Subcutaneous abdominal adipose tissue (tissue), 5 donors: ENCODE measurements at regions not wholly inside any gene's neighbourhood (a gene's known extent, or its start where the extent isn't known, plus 50 kb on each side); places are given as distances from the start of the nearest gene placed in this dataset.

Experiments
- H3K27ac ChIP-seq: one replicate; pipeline ENCODE4 v1.7.0; 2013; ENCODE audit warnings: low read depth, mild to moderate bottlenecking, inconsistent platforms, low read length, moderate library complexity
- H3K27me3 ChIP-seq, 5 donors: one replicate each; pipeline ENCODE4 v1.7.0; 2013; ENCODE audit warnings: low read length in 5 of 5, inconsistent platforms in 1 of 5; ENCODE audit not compliant: control insufficient read depth in 5 of 5, insufficient read depth in 4 of 5
- H3K36me3 ChIP-seq, 5 donors: one replicate each; pipeline ENCODE4 v1.7.0; 2013; ENCODE audit warnings: low read length in 5 of 5; ENCODE audit not compliant: control insufficient read depth in 5 of 5, insufficient read depth in 5 of 5
- H3K4me1 ChIP-seq, 5 donors: one replicate each; pipeline ENCODE4 v1.7.0; 2013; ENCODE audit warnings: low read length in 5 of 5, mild to moderate bottlenecking in 3 of 5, moderate library complexity in 1 of 5; ENCODE audit not compliant: control insufficient read depth in 5 of 5, insufficient read depth in 5 of 5
- H3K4me3 ChIP-seq, 5 donors: one replicate each; pipeline ENCODE4 v1.7.0; 2013; ENCODE audit warnings: low read length in 5 of 5, low read depth in 1 of 5
- H3K9ac ChIP-seq, 5 donors: one replicate each; pipeline ENCODE4 v1.7.0; 2013; ENCODE audit warnings: low read length in 5 of 5, mild to moderate bottlenecking in 4 of 5, moderate library complexity in 3 of 5
- H3K9me3 ChIP-seq, 5 donors: one replicate each; pipeline ENCODE4 v1.7.0; 2013; ENCODE audit warnings: low read length in 5 of 5; ENCODE audit not compliant: control insufficient read depth in 5 of 5
- donor health status: healthy.
- donor health status: healthy.
- donor health status: healthy.
- donor health status: healthy.
- donor health status: healthy.

DNA sequence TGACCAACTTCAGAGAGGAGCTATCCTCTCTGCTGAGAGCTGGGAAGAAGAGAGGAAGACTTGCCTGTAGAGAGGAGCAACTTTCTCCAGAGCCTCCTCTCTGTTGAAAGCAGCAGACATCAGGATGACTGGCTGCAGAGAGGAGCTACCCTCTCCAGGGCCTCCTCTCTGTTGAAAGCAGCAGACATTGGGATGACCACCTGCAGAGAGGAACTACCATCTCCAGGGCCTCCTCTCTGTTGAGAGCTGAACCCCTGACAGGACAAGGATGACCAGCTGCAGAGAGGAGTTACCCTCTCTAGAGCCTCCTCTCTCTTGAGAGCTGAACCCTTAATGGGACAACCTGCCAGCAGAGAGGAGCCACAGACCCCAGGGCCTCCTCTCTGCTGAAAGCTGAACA, 83.0 kb upstream of the GJB5 start:
- H3K9me3 ChIP-seq, result peaks cover 0 to 2% (median 0%) of the 10 kb centered on the region in 5 donors
- no peak overlapping the region for H3K9ac ChIP-seq
- no peaks in the 10 kb centered on the region for H3K4me1 ChIP-seq
- H3K27me3 ChIP-seq, result peaks cover 0 to 5% (median 0%) of the 10 kb centered on the region in 5 donors
- H3K36me3 ChIP-seq, result no peaks in the 10 kb centered on the region
- no peak overlapping the region for H3K4me3 ChIP-seq
- no peak overlapping the region for H3K27ac ChIP-seq

- Histone ChIP-seq H3K9me3 (no peaks in the 10 kb centered on the region), H3K36me3 (no peaks in the 10 kb centered on the region), H3K9ac (no peak overlapping the region), H3K4me3 (no peak overlapping the region), H3K27ac (no peak overlapping the region), H3K4me1 (no peaks in the 10 kb centered on the region), H3K27me3 (peaks cover 0 to 8% (median 3%) of the 10 kb centered on the region in 5 donors)
These were observed 73.1 kb upstream of the GJB5 start for GRCh38 chr1:34681480-34682451.

DNA sequence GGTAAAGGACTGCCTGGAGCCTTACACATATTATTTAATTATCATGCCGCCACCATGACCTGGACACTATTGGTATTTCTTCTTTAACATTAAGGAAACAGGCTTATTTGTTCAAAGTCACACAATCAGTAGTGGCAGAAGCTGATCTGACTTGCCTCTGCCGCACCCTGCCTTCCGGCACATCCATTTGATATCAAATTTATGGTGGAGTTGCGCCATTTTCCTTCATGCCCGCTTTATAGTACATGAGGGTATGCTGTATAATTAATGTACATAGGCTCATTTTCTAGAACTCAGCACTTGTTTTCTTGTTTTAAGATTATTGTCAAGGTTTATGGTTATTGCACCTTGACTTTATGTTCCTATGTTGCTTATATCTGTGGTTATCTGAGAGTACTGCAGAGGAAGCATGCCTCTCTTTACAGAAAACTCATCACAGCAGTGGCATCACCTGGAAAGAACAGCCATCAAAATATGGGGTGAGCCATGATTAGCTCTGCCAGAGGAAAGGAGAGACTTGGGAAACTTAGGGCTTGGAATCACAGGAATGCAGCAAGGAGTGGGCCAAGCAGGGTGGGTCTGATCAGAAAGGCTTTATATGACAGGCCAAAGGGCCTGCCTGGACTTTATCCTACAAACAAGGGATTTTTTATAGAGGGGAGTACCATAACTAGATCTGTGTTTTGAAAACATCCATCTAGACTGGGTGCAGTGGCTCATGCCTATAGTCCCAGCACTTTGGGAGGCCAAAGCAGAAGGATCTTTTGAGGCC, 72.2 kb upstream of the GJB5 start:
- H3K4me3 ChIP-seq, result no peak overlapping the region
- H3K27ac ChIP-seq, result no peak overlapping the region
- peaks cover 0 to 8% (median 3%) of the 10 kb centered on the region in 5 donors for H3K27me3 ChIP-seq
- H3K36me3 ChIP-seq, result no peaks in the 10 kb centered on the region
- H3K9me3 ChIP-seq, result peaks cover 0 to 8% (median 0%) of the 10 kb centered on the region in 5 donors
- H3K4me1 ChIP-seq, result no peaks in the 10 kb centered on the region
- H3K9ac ChIP-seq, result no peak overlapping the region

- Histone ChIP-seq H3K27ac (no peak overlapping the region), H3K36me3 (no peaks in the 10 kb centered on the region), H3K9me3 (peaks cover 0 to 8% (median 0%) of the 10 kb centered on the region in 5 donors), H3K27me3 (peaks cover 2 to 13% (median 8%) of the 10 kb centered on the region in 5 donors), H3K4me3 (no peak overlapping the region), H3K4me1 (no peaks in the 10 kb centered on the region), H3K9ac (no peak overlapping the region)
These were observed 71.2 kb upstream of the GJB5 start for GRCh38 chr1:34683616-34684015.

GRCh38 chr1:34684266-34684665, 70.6 kb upstream of the GJB5 start:
- Histone ChIP-seq H3K4me1 (no peaks in the 10 kb centered on the region), H3K9me3 (peaks cover 0 to 8% (median 0%) of the 10 kb centered on the region in 5 donors), H3K27ac (no peak overlapping the region), H3K9ac (no peak overlapping the region), H3K4me3 (no peak overlapping the region), H3K27me3 (peaks cover 6 to 14% (median 9%) of the 10 kb centered on the region in 5 donors), H3K36me3 (no peaks in the 10 kb centered on the region)

- Histone ChIP-seq H3K9ac (no peak overlapping the region), H3K27me3 (peaks cover 7 to 17% (median 12%) of the 10 kb centered on the region in 5 donors), H3K4me3 (no peak overlapping the region), H3K9me3 (peaks cover 0 to 8% (median 0%) of the 10 kb centered on the region in 5 donors), H3K27ac (no peak overlapping the region), H3K4me1 (no peaks in the 10 kb centered on the region), H3K36me3 (no peaks in the 10 kb centered on the region)
These were observed 69.6 kb upstream of the GJB5 start for GRCh38 chr1:34685225-34685624.

DNA sequence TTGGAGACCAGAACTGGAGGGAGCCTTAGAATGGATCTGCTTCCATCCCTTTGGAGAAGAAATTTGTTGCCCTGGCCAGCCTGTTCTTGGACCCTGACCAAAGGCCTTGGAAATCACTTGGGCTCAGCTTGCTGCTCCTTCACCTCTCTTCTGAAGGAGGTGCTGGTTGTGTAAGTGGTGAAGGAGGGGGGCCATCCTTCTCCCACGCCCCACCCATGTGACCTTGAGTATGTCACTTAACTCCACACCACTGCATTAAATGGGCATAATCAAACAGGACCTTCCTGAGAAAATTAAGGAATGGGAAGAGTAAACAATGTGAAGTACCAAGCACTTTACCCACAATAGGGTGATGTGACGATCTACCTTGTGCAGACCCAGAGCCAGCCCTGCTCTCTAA, 68.3 kb upstream of the GJB5 start:
- peaks cover 0 to 8% (median 0%) of the 10 kb centered on the region in 5 donors for H3K9me3 ChIP-seq
- H3K4me1 ChIP-seq, result no peaks in the 10 kb centered on the region
- peaks cover 7 to 22% (median 12%) of the 10 kb centered on the region in 5 donors for H3K27me3 ChIP-seq
- H3K27ac ChIP-seq, result no peak overlapping the region
- H3K36me3 ChIP-seq, result no peaks in the 10 kb centered on the region
- H3K9ac ChIP-seq, result no peak overlapping the region
- H3K4me3 ChIP-seq, result no peak overlapping the region

DNA sequence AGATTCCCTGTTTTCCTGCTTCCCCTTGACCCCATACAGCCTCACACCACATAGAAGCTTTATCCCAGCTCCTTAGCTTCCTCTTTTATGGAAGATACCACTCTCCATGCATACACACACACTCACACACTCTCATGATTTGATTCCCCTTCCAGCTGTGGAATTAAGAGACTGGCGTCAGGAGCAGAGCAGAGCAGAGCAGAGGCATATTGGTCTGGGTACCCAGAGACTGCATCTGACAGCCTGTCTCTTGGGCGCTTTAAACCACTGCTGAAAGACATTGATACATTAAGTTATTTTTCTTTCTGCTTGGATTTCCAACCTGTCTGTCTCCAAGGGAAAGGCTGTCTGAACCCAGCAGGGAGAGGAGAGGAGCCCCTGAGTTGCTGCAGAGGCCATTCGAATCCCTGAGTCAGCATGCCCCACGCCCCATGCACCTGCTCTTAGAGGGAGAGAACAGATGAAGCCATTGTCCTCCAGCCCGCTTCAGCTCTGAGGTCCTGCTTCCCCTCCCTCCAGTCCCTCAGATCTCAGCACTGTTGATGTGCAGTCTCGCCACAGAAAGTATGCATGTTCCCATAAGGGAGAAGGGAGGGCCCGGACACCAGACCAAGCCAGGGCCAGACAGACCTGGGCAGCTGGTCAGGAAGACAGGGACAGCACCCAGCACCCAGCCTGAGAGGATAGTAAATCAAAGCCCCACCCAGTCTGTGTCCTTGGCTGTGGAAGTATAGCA, 66.7 kb upstream of the GJB5 start:
- H3K36me3 ChIP-seq, result no peaks in the 10 kb centered on the region
- H3K4me3 ChIP-seq, result no peak overlapping the region
- no peak overlapping the region for H3K9ac ChIP-seq
- H3K27me3 ChIP-seq, result peaks cover 7 to 27% (median 12%) of the 10 kb centered on the region in 5 donors
- no peak overlapping the region for H3K27ac ChIP-seq
- H3K9me3 ChIP-seq, result peaks cover 0 to 8% (median 0%) of the 10 kb centered on the region in 5 donors
- no peaks in the 10 kb centered on the region for H3K4me1 ChIP-seq

- Histone ChIP-seq H3K9ac (no peak overlapping the region), H3K36me3 (no peaks in the 10 kb centered on the region), H3K4me1 (no peaks in the 10 kb centered on the region), H3K27me3 (peaks cover 5 to 24% (median 11%) of the 10 kb centered on the region in 5 donors), H3K4me3 (no peak overlapping the region), H3K9me3 (peaks cover 0 to 18% (median 6%) of the 10 kb centered on the region in 5 donors), H3K27ac (no peak overlapping the region)
These were observed 64.6 kb upstream of the GJB5 start for GRCh38 chr1:34690269-34690668.
